MV-4-11 (cell line): ENCODE measurements at regions not wholly inside any gene's neighbourhood (a gene's known extent, or its start where the extent isn't known, plus 50 kb on each side); places are given as distances from the start of the nearest gene placed in this dataset.
"Not testable (repeated sequence)": the region's sequence is repeated elsewhere in the genome, so short reads cannot be mapped to it uniquely, and the experiment has no call there.

Experiments used
- DNase-seq: peaks from one replicate; lab custom pipeline; 2025; lab: John Stamatoyannopoulos, UW

- DNase-seq = no peak
Observed at GRCh38 chr4:13763707-13764106, 136.2 kb upstream of the BOD1L1 start.

GRCh38 chr4:13765539-13765938 is 138.0 kb upstream of the BOD1L1 start:
- DNase-seq = no peak

- DNase-seq = no peak
Observed at GRCh38 chr4:13766761-13767540, 139.4 kb upstream of the BOD1L1 start.

GRCh38 chr4:13777341-13777740 is 149.8 kb upstream of the BOD1L1 start:
- DNase-seq = no peak

GRCh38 chr4:13778367-13778766 is 150.8 kb upstream of the BOD1L1 start:
- DNase-seq = no peak

GRCh38 chr4:13782231-13782630 is 154.7 kb upstream of the BOD1L1 start:
- DNase-seq = no peak

- DNase-seq = no peak
Observed at GRCh38 chr4:13783800-13784411, 156.4 kb upstream of the BOD1L1 start.

- DNase-seq = no peak
Observed at GRCh38 chr4:13793020-13793710, 165.6 kb upstream of the BOD1L1 start.

- DNase-seq = no peak
Observed at GRCh38 chr4:13794819-13795565, 167.5 kb upstream of the BOD1L1 start.

- DNase-seq = no peak
Observed at GRCh38 chr4:13797061-13797460, 169.5 kb upstream of the BOD1L1 start.

- DNase-seq = no peak
Observed at GRCh38 chr4:13815231-13815630, 187.7 kb upstream of the BOD1L1 start.

- DNase-seq = no peak
Observed at GRCh38 chr4:13816472-13816871, 188.9 kb upstream of the BOD1L1 start.

GRCh38 chr4:13821522-13821921 is 194.0 kb upstream of the BOD1L1 start:
- no peak for DNase-seq

- DNase-seq = not testable (repeated sequence)
Observed at GRCh38 chr4:13825822-13826221, 198.3 kb upstream of the BOD1L1 start.

GRCh38 chr4:13829457-13829856 is 201.9 kb upstream of the BOD1L1 start:
- DNase-seq = no peak

GRCh38 chr4:13830449-13830848 is 202.9 kb upstream of the BOD1L1 start:
- DNase-seq = no peak

GRCh38 chr4:13833171-13833804 is 205.8 kb upstream of the BOD1L1 start:
- no peak for DNase-seq

GRCh38 chr4:13836946-13837912 is 209.7 kb upstream of the BOD1L1 start:
- no peak for DNase-seq

- DNase-seq = no peak
Observed at GRCh38 chr4:13840502-13841190, 213.1 kb upstream of the BOD1L1 start.

GRCh38 chr4:13844740-13845139 is 217.2 kb upstream of the BOD1L1 start:
- no peak for DNase-seq
